SK-N-SH (cell line): ENCODE measurements at regions not wholly inside any gene's neighbourhood (a gene's known extent, or its start where the extent isn't known, plus 50 kb on each side); places are given as distances from the start of the nearest gene placed in this dataset.

Experiments
- CTCF ChIA-PET: fragments of 300-600, 350-600 bp; formaldehyde crosslinking; extraction: SDS; loops from one replicate; lab custom pipeline; 2021; lab: Yijun Ruan, JAX
- POLR2A ChIA-PET: fragments of 350-600 bp; sonication (Branson Sonifier 250); formaldehyde crosslinking; extraction: SDS; loops from one replicate; lab custom pipeline; 2020; ENCODE audit warnings: antibody characterized with exemption, inconsistent platforms; lab: Yijun Ruan, JAX
- DNase-seq: peaks from one replicate; pipeline ENCODE4 v3.0.0; 2012
- H2AFZ ChIP-seq: fragments of 200-600 bp; sonication (generic); 2 replicates; pipeline ENCODE4 v1.8.1; 2016; ENCODE audit warnings: antibody characterized with exemption, mild to moderate bottlenecking, low read depth
- H3F3A ChIP-seq: fragments of 200-600 bp; sonication (generic); replicated peaks from 2 replicates; pipeline ENCODE3; 2016; ENCODE audit warnings: antibody characterized with exemption, mild to moderate bottlenecking; ENCODE audit not compliant: insufficient read depth
- H3K27ac ChIP-seq, 2 experiments: fragments of 200-500 bp in 1 of 2; fragments of 200-600 bp in 1 of 2; sonication (Bioruptor generic) in 1 of 2; sonication (generic), shearing (Covaris generic) in 1 of 2; 2 replicates each; pipeline versions ENCODE4 v1.5.1 to v1.6.1; 2014 to 2016; ENCODE audit warnings: low read depth in 2 of 2, inconsistent platforms in 1 of 2, low read length in 1 of 2, mild to moderate bottlenecking in 1 of 2, mixed read lengths in 1 of 2
- H3K27me3 ChIP-seq: fragments of 200-600 bp; sonication (generic), shearing (Covaris generic); 2 replicates; pipeline ENCODE4 v1.6.1; 2016; ENCODE audit warnings: mixed run types; ENCODE audit not compliant: insufficient read depth
- H3K36me3 ChIP-seq, 2 experiments: fragments of 200-500 bp in 1 of 2; fragments of 200-600 bp in 1 of 2; sonication (Bioruptor generic) in 1 of 2; sonication (generic) in 1 of 2; replicated peaks in 1 of 2; 2 replicates each; pipeline versions ENCODE3 to v1.5.1; 2014 to 2016; ENCODE audit warnings: low read length in 1 of 2, mild to moderate bottlenecking in 1 of 2; ENCODE audit not compliant: insufficient read depth in 2 of 2, control insufficient read depth in 1 of 2
- H3K4me1 ChIP-seq, 2 experiments: fragments of 200-500 bp in 1 of 2; fragments of 200-600 bp in 1 of 2; sonication (Bioruptor generic) in 1 of 2; sonication (generic), shearing (Covaris generic) in 1 of 2; 2 replicates each; pipeline versions ENCODE4 v1.5.1 to v1.6.1; 2014 to 2016; ENCODE audit warnings: low read depth in 1 of 2, low read length in 1 of 2, mixed run types in 1 of 2; ENCODE audit not compliant: insufficient read depth in 2 of 2, control insufficient read depth in 1 of 2
- H3K4me2 ChIP-seq: fragments of 200-600 bp; sonication (generic), shearing (Covaris generic); 2 replicates; pipeline ENCODE4 v1.6.1; 2017; ENCODE audit warnings: mixed run types
- H3K4me3 ChIP-seq, 2 experiments: fragments of 200-500 bp in 1 of 2; fragments of 200-600 bp in 1 of 2; sonication (Bioruptor generic) in 1 of 2; sonication (generic), shearing (Covaris generic) in 1 of 2; 2 replicates each; pipeline versions ENCODE4 v1.5.1 to v1.8.1; 2014 to 2016; ENCODE audit warnings: low read depth in 2 of 2, inconsistent platforms in 1 of 2, low read length in 1 of 2, mild to moderate bottlenecking in 1 of 2, mixed read lengths in 1 of 2, moderate library complexity in 1 of 2
- H3K79me2 ChIP-seq: fragments of 200-600 bp; sonication (generic); 2 replicates; pipeline ENCODE4 v1.8.1; 2017; ENCODE audit warnings: mild to moderate bottlenecking; ENCODE audit not compliant: insufficient read depth
- H3K9ac ChIP-seq: fragments of 200-600 bp; sonication (generic); 2 replicates; pipeline ENCODE4 v1.6.1; 2017; ENCODE audit warnings: mixed run types
- H3K9me2 ChIP-seq: fragments of 200-600 bp; sonication (generic); 2 replicates; pipeline ENCODE4 v1.6.1; 2017; ENCODE audit warnings: mixed run types
- H3K9me3 ChIP-seq: fragments of 200-600 bp; sonication (generic); 2 replicates; pipeline ENCODE4 v1.6.1; 2017; ENCODE audit warnings: mixed run types, mild to moderate bottlenecking, moderate library complexity
- H4K20me1 ChIP-seq: fragments of 200-600 bp; sonication (generic); 2 replicates; pipeline ENCODE4 v1.6.1; 2017; ENCODE audit warnings: mild to moderate bottlenecking, mixed run types; ENCODE audit not compliant: insufficient read depth
- CHD2 ChIP-seq: fragments of 150-350 bp; IDR thresholded peaks from 2 replicates; pipeline ENCODE4 v1.6.1; 2018; ENCODE audit warnings: low read length; ENCODE audit not compliant: partially characterized antibody
- FOSL2 ChIP-seq: IDR thresholded peaks from 2 replicates; pipeline ENCODE4 v1.4.0; 2012; ENCODE audit warnings: low read depth, mild to moderate bottlenecking, moderate library complexity, borderline replicate concordance
- GATA2 ChIP-seq: sonication (generic); formaldehyde crosslinking; IDR thresholded peaks from 2 replicates; pipeline ENCODE4 v1.5.0; 2020; ENCODE audit warnings: mild to moderate bottlenecking, missing genetic modification reagents
- JUND ChIP-seq: IDR thresholded peaks from 2 replicates; pipeline ENCODE4 v1.4.0; 2012
- MEF2A ChIP-seq: IDR thresholded peaks from 2 replicates; pipeline ENCODE4 v1.4.0; 2012; ENCODE audit warnings: low read depth, borderline replicate concordance
- MXI1 ChIP-seq: IDR thresholded peaks from 2 replicates; pipeline ENCODE4 v1.6.1; 2012; ENCODE audit warnings: mild to moderate bottlenecking, low read depth, low read length, improper control_type of control experiment
- RXRA ChIP-seq: IDR thresholded peaks from 2 replicates; pipeline ENCODE4 v1.4.0; 2012; ENCODE audit warnings: low read depth, mild to moderate bottlenecking, borderline replicate concordance
- SIN3A ChIP-seq: IDR thresholded peaks from 2 replicates; pipeline ENCODE4 v1.6.1; 2012; ENCODE audit warnings: low read depth, mild to moderate bottlenecking, low read length, moderate library complexity, borderline replicate concordance
- WGBS: methylation state at CpG from one replicate; pipeline ENCODE4 v1.1.6; 2017; ENCODE audit warnings: low lambda C conversion rate; 5-methylcytosine and 5-hydroxymethylcytosine counted together
- TF ChIP-seq, protein P1 (sequence below): IDR thresholded peaks from 2 replicates; pipeline ENCODE4 v1.4.0; 2012; ENCODE audit warnings: low read depth, borderline replicate concordance
- TF ChIP-seq, protein P2 (sequence below): fragments of 150-350 bp; IDR thresholded peaks from 2 replicates; pipeline ENCODE4 v1.6.1; 2017; ENCODE audit warnings: antibody characterized with exemption, low read length, low read depth, borderline replicate concordance

GRCh38 chr20:40809361-40809760 is 120.3 kb upstream of the MAFB start:
- Histone ChIP-seq H3K4me2 (no peak overlapping the region), H3K9ac (no peak overlapping the region), H3K79me2 (no peaks in the 10 kb centered on the region), H3K4me1 (peaks cover 0 to 14% of the 10 kb centered on the region in 2 experiments; a peak in 2 of 4 replicates), H3K9me3 (no peaks in the 10 kb centered on the region), H3K9me2 (no peaks in the 10 kb centered on the region), H3K27me3 (no peaks in the 10 kb centered on the region), H2AFZ (no peak overlapping the region), H3K27ac (no peak overlapping the region), H3K4me3 (no peak overlapping the region), H3F3A (no peaks in the 10 kb centered on the region)
- POLR2A ChIA-PET, result no interaction called here
- CTCF ChIA-PET, result interaction anchor here (1.7 kb wide), 1 partner anchor 136 kb away, joined by 6 read pairs; no protein-coding TSS in a partner anchor
- 45% methylated on average over 5 of the region's 5 CpGs for WGBS
- DNase-seq, result no peak
- no peak for TF ChIP-seq MEF2A
- no peak for TF ChIP-seq GATA2 (CRISPR knock-in tag)
- TF ChIP-seq CHD2, result no peak
- TF ChIP-seq MXI1, result no peak
- TF ChIP-seq, protein P1, sequence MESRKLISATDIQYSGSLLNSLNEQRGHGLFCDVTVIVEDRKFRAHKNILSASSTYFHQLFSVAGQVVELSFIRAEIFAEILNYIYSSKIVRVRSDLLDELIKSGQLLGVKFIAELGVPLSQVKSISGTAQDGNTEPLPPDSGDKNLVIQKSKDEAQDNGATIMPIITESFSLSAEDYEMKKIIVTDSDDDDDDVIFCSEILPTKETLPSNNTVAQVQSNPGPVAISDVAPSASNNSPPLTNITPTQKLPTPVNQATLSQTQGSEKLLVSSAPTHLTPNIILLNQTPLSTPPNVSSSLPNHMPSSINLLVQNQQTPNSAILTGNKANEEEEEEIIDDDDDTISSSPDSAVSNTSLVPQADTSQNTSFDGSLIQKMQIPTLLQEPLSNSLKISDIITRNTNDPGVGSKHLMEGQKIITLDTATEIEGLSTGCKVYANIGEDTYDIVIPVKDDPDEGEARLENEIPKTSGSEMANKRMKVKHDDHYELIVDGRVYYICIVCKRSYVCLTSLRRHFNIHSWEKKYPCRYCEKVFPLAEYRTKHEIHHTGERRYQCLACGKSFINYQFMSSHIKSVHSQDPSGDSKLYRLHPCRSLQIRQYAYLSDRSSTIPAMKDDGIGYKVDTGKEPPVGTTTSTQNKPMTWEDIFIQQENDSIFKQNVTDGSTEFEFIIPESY, result no peak
- no peak for TF ChIP-seq RXRA
- TF ChIP-seq, protein P2, sequence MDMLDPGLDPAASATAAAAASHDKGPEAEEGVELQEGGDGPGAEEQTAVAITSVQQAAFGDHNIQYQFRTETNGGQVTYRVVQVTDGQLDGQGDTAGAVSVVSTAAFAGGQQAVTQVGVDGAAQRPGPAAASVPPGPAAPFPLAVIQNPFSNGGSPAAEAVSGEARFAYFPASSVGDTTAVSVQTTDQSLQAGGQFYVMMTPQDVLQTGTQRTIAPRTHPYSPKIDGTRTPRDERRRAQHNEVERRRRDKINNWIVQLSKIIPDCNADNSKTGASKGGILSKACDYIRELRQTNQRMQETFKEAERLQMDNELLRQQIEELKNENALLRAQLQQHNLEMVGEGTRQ, result no peak
- TF ChIP-seq, all 33 proteins: peak for 0
- Histone ChIP-seq H3K36me3 (no peaks in the 10 kb centered on the region), H4K20me1 (no peaks in the 10 kb centered on the region)

DNA sequence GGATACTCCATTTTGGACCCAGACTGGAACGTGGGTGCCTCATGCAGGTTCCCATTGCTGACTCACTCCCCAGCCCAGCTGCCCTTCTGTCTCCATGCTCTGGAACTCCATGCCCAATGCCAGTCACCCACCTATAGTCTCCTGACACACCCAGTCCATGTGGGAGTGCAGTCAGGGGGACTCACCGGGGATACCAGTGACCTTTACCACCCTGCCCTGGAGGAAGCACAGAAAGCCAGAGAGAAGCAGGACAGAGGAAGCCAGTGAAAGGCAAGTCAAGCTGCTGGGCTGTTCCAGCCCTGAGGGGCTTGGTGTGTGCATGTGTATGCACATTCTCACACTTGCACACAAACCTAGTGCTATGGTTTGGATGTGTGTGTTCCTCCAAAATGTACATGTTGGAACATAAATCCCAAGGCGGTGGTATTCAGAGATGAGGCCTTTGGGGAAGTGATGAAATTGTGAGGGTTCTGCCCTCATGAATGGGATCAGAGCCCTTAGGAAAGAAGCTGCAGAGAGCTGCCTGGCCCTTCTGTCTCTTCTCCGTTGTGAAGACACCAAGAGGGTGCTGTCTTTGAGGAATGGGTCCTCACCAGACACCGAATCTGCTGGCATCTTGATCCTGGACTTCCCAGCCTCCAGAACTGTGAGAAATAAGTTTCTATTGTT is 121.4 kb upstream of the MAFB start:
- peaks cover 0 to 22% of the 10 kb centered on the region in 2 experiments; a peak in 2 of 4 replicates for H3K4me1 ChIP-seq
- no peak overlapping the region for H2AFZ ChIP-seq
- H4K20me1 ChIP-seq, result no peaks in the 10 kb centered on the region
- no peak for DNase-seq
- no peak overlapping the region for H3K4me2 ChIP-seq
- no peak overlapping the region for H3K4me3 ChIP-seq
- no peaks in the 10 kb centered on the region for H3K36me3 ChIP-seq
- ChIA-PET CTCF (interaction anchor here (1.1 to 2.3 kb wide), 2 partner anchors 13 to 142 kb away, joined by 3 to 8 read pairs; no protein-coding TSS in a partner anchor), POLR2A (no interaction called here)
- H3K27ac ChIP-seq, result no peak overlapping the region
- no peaks in the 10 kb centered on the region for H3K9me2 ChIP-seq
- no peaks in the 10 kb centered on the region for H3K9me3 ChIP-seq
- TF ChIP-seq FOSL2, result no peak
- TF ChIP-seq SIN3A, result no peak
- TF ChIP-seq, protein P2, result no peak
- TF ChIP-seq, protein P1, result no peak
- no peak for TF ChIP-seq RXRA
- no peak for TF ChIP-seq JUND
- no peak for TF ChIP-seq GATA2 (CRISPR knock-in tag)
- 42% methylated on average over 5 of the region's 5 CpGs for WGBS
- H3K79me2 ChIP-seq, result no peaks in the 10 kb centered on the region
- H3F3A ChIP-seq, result no peaks in the 10 kb centered on the region
- H3K9ac ChIP-seq, result no peak overlapping the region
- H3K27me3 ChIP-seq, result no peaks in the 10 kb centered on the region
